ENCODE measurements at regions not wholly inside any gene's neighbourhood (a gene's known extent, or its start where the extent isn't known, plus 50 kb on each side); places are given as distances from the start of the nearest gene placed in this dataset.
"Not testable (repeated sequence)": the region's sequence is repeated elsewhere in the genome, so short reads cannot be mapped to it uniquely, and the experiment has no call there.

GRCh38 chrX:39268207-39268606, 466.9 kb downstream of the MID1IP1 start (continued):
- TF ChIP-seq ZNF10 (tag by site-specific recombination; IDR thresholded peaks at IDR 0.05), result no peak
- TF ChIP-seq FEZF1 (tag by site-specific recombination; IDR thresholded peaks at IDR 0.05), result no peak
- no peak for TF ChIP-seq ZNF404 (tag by site-specific recombination; IDR thresholded peaks at IDR 0.05)
- no peak for TF ChIP-seq ZNF274 (IDR thresholded peaks at IDR 0.05; ENCODE audit: low read length)
- TF ChIP-seq ZNF274 (tag by site-specific recombination; IDR thresholded peaks at IDR 0.05; ENCODE audit: borderline replicate concordance), result no peak

DNA sequence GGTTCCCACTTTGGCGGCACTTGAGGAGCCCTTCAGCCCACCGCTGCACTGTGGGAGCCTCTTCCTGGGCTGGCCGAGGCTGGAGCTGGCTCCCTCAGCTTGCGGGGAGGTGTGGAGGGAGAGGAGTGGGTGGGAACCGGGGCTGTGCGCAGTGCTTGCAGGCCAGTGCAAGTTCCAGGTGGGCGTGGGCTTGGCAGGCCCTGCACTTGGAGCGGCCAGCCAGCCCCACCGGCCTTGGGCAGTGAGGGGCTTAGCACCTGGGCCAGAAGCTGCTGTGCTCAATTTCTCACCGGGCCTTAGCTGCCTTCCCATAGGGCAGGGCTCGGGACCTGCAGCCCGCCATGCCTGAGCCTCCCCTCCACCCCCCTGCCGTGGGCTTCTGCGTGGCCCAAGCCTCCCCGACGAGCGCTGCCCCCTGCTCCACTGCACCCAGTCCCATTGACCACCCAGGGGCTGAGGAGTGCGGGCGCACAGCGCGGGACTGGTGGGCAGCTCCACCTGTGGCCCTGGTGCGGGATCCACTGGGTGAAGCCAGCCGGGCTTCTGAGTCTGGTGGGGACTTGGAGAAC, 474.3 kb downstream of the MID1IP1 start:
- Histone ChIP-seq H3K4me1 (ENCODE audit: control insufficient read depth, insufficient read depth, low read length) (no peaks in the 10 kb centered on the region), H3K27ac (ENCODE audit: extremely low read depth, low read depth, low read length) (no peak overlapping the region), H3K36me3 (ENCODE audit: control insufficient read depth in 2 of 2, insufficient read depth in 1 of 2, low read length in 2 of 2) (no peaks in the 10 kb centered on the region), H3K9me3 (ENCODE audit: control insufficient read depth, insufficient read depth, low read depth, low read length) (no peaks in the 10 kb centered on the region), H3K4me3 (ENCODE audit: low read depth, low read length) (no peak overlapping the region)
- CTCF ChIA-PET, result no interaction called here
- POLR2A ChIA-PET, result no interaction called here
- no peak for TF ChIP-seq ZNF560 (tag by site-specific recombination; IDR thresholded peaks at IDR 0.05; ENCODE audit: borderline replicate concordance)
- TF ChIP-seq ZBTB11 (tag by site-specific recombination; conservative IDR thresholded peaks at IDR 0.05; ENCODE audit: low read depth), result no peak
- no peak for TF ChIP-seq ZNF239 (tag by site-specific recombination; IDR thresholded peaks at IDR 0.05)
- TF ChIP-seq ZBTB17 (tag by site-specific recombination; IDR thresholded peaks at IDR 0.05), result no peak
- no peak for TF ChIP-seq ZFP69B (tag by site-specific recombination; IDR thresholded peaks at IDR 0.05)
- no peak for TF ChIP-seq ZNF350 (tag by site-specific recombination; IDR thresholded peaks at IDR 0.05)

DNA sequence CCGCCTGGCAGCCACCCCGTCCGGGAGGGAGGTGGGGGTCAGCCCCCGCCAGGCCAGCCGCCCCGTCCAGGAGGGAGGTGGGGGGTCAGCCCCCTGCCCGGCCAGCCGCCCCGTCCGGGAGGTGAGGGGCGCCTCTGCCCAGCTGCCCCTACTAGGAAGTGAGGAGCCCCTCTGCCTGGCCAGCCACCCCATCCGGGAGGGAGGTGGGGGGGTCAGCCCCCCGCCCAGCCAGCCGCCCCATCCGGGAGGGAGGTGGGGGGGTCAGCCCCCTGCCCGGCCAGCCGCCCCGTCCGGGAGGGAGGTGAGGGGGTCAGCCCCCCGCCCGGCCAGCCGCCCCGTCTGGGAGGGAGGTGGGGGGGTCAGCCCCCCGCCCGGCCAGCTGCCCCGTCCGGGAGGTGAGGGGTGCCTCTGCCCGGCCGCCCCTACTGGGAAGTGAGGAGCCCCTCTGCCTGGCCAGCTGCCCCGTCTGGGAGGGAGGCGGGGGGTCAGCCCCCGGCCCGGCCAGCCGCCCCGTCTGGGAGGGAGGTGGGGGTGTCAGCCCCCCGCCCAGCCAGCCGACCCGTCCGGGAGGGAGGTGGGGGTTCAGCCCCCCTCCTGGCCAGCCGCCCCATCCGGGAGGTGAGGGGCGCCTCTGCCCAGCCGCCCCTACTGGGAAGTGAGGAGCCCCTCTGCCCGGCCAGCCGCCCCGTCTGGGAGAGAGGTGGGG, 476.6 kb downstream of the MID1IP1 start:
- H3K27ac ChIP-seq (ENCODE audit: extremely low read depth, low read depth, low read length); H3K4me1 ChIP-seq (ENCODE audit: control insufficient read depth, insufficient read depth, low read length); H3K36me3 ChIP-seq (ENCODE audit: control insufficient read depth in 2 of 2, insufficient read depth in 1 of 2, low read length in 2 of 2); CTCF ChIA-PET; POLR2A ChIA-PET; H3K4me3 ChIP-seq (ENCODE audit: low read depth, low read length); H3K9me3 ChIP-seq (ENCODE audit: control insufficient read depth, insufficient read depth, low read depth, low read length): not testable (repeated sequence)

DNA sequence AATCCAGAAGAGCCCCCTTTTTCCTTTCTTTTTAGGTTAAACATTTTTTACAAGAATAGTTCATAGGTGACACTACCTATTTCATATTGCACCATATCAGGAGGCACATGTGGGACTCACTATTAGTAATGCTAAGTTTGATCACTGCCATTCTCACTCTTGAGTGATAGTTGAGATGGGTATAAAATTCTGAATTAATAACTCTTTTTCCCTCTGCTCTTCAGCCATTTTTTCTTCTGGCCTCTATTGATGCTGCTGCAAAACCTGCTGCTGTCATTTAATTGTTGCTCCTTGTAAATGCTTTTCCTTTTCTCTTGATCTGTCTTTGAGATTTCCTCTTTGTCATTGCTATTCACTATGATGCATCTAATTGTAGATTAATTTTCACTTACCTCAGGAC, 482.0 kb downstream of the MID1IP1 start:
- ChIA-PET POLR2A (no interaction called here), CTCF (no interaction called here)
- Histone ChIP-seq H3K36me3 (ENCODE audit: control insufficient read depth in 2 of 2, insufficient read depth in 1 of 2, low read length in 2 of 2) (no peaks in the 10 kb centered on the region), H3K4me3 (ENCODE audit: low read depth, low read length) (no peak overlapping the region), H3K9me3 (ENCODE audit: control insufficient read depth, insufficient read depth, low read depth, low read length) (no peaks in the 10 kb centered on the region), H3K27ac (ENCODE audit: extremely low read depth, low read depth, low read length) (no peak overlapping the region), H3K4me1 (ENCODE audit: control insufficient read depth, insufficient read depth, low read length) (no peaks in the 10 kb centered on the region)
- TF ChIP-seq TRIM28 (IDR thresholded peaks at IDR 0.05; ENCODE audit: borderline replicate concordance, low read length) (peak; percentile 53; the same call in 1 of the 2 replicates), ZNF26 (tag by site-specific recombination; IDR thresholded peaks at IDR 0.05) (no peak), ZNF707 (tag by site-specific recombination; IDR thresholded peaks at IDR 0.05) (no peak), KLF10 (tag by site-specific recombination; IDR thresholded peaks at IDR 0.05) (no peak), GLI4 (tag by site-specific recombination; IDR thresholded peaks at IDR 0.05) (no peak), SETDB1 (IDR thresholded peaks at IDR 0.05; ENCODE audit: insufficient read length, low read length) (peak; percentile 62), RBAK (tag by site-specific recombination; IDR thresholded peaks at IDR 0.05) (no peak)
- TF ChIP-seq, protein P1, sequence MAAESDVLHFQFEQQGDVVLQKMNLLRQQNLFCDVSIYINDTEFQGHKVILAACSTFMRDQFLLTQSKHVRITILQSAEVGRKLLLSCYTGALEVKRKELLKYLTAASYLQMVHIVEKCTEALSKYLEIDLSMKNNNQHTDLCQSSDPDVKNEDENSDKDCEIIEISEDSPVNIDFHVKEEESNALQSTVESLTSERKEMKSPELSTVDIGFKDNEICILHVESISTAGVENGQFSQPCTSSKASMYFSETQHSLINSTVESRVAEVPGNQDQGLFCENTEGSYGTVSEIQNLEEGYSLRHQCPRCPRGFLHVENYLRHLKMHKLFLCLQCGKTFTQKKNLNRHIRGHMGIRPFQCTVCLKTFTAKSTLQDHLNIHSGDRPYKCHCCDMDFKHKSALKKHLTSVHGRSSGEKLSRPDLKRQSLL (tag by site-specific recombination; IDR thresholded peaks at IDR 0.05), result no peak

Data from HEK293 (cell line).